ENCODE measurements at regions not wholly inside any gene's neighbourhood (a gene's known extent, or its start where the extent isn't known, plus 50 kb on each side); places are given as distances from the start of the nearest gene placed in this dataset.

- intact Hi-C loops (cut with DNase I; ENCODE audit: low total_unique reads) (no loop called here), in situ Hi-C loops (cut with MboI; ENCODE audit: low sequenced_read_pairs in 4 of 4) (no loop called here)
- DNase-seq (no peak), ATAC-seq (no peak)
- Histone ChIP-seq H3K36me3 (no peaks in the 10 kb centered on the region), H3K4me1 (peaks cover 0 to 7% of the 10 kb centered on the region in 2 donors), H3K4me3 (no peak overlapping the region), H3K27ac (no peak overlapping the region), H3K27me3 (no peaks in the 10 kb centered on the region), H3K9me3 (no peaks in the 10 kb centered on the region)
- TF ChIP-seq CTCF (IDR thresholded peaks at IDR 0.05 in 4 of 5, conservative IDR thresholded peaks at IDR 0.05 in 1 of 5): no peak
- TF ChIP-seq POLR2A (IDR thresholded peaks at IDR 0.05): no peak
Observed at GRCh38 chr9:17967731-17968130, 388.9 kb downstream of the SH3GL2 start.

- intact Hi-C loops (cut with DNase I; ENCODE audit: low total_unique reads): no loop called here
- TF ChIP-seq POLR2A (IDR thresholded peaks at IDR 0.05) (no peak), CTCF (IDR thresholded peaks at IDR 0.05 in 4 of 5, conservative IDR thresholded peaks at IDR 0.05 in 1 of 5) (no peak)
- H3K36me3 ChIP-seq: no peaks in the 10 kb centered on the region
- no peaks in the 10 kb centered on the region for H3K4me1 ChIP-seq
- DNase-seq (no peak), ATAC-seq (no peak)
- H3K4me3 ChIP-seq: no peak overlapping the region
- no peak overlapping the region for H3K27ac ChIP-seq
- H3K27me3 ChIP-seq: no peaks in the 10 kb centered on the region
- in situ Hi-C loops (cut with MboI; ENCODE audit: low sequenced_read_pairs in 4 of 4): no loop called here
- no peaks in the 10 kb centered on the region for H3K9me3 ChIP-seq
Observed at GRCh38 chr9:17969232-17969631, 390.4 kb downstream of the SH3GL2 start.

GRCh38 chr9:17970277-17970676 lies 391.4 kb downstream of the SH3GL2 start:
- Histone ChIP-seq H3K4me3 (no peak overlapping the region), H3K27ac (no peak overlapping the region), H3K27me3 (no peaks in the 10 kb centered on the region), H3K4me1 (no peaks in the 10 kb centered on the region), H3K9me3 (no peaks in the 10 kb centered on the region), H3K36me3 (no peaks in the 10 kb centered on the region)
- DNase-seq (no peak), ATAC-seq (no peak)
- in situ Hi-C loops (cut with MboI; ENCODE audit: low sequenced_read_pairs in 4 of 4): no loop called here
- TF ChIP-seq CTCF (IDR thresholded peaks at IDR 0.05 in 4 of 5, conservative IDR thresholded peaks at IDR 0.05 in 1 of 5): no peak
- TF ChIP-seq POLR2A (IDR thresholded peaks at IDR 0.05): no peak
- intact Hi-C loops (cut with DNase I; ENCODE audit: low total_unique reads): no loop called here

GRCh38 chr9:17978773-17979172 lies 399.9 kb downstream of the SH3GL2 start:
- ATAC-seq (no peak), DNase-seq (no peak)
- H3K4me1 ChIP-seq: no peaks in the 10 kb centered on the region
- no peak overlapping the region for H3K27ac ChIP-seq
- in situ Hi-C loops (cut with MboI; ENCODE audit: low sequenced_read_pairs in 4 of 4): loop anchor here in 1 of 4 donors (25.0 kb wide), 1 partner anchor 91 kb away; no protein-coding TSS in a partner anchor
- H3K4me3 ChIP-seq: no peak overlapping the region
- H3K36me3 ChIP-seq: no peaks in the 10 kb centered on the region
- TF ChIP-seq POLR2A (IDR thresholded peaks at IDR 0.05) (no peak), CTCF (IDR thresholded peaks at IDR 0.05 in 4 of 5, conservative IDR thresholded peaks at IDR 0.05 in 1 of 5) (no peak)
- H3K9me3 ChIP-seq: no peaks in the 10 kb centered on the region
- intact Hi-C loops (cut with DNase I; ENCODE audit: low total_unique reads): no loop called here
- no peaks in the 10 kb centered on the region for H3K27me3 ChIP-seq

GRCh38 chr9:17986595-17986994 lies 407.7 kb downstream of the SH3GL2 start:
- ATAC-seq (no peak), DNase-seq (no peak)
- TF ChIP-seq CTCF (IDR thresholded peaks at IDR 0.05 in 4 of 5, conservative IDR thresholded peaks at IDR 0.05 in 1 of 5): no peak
- TF ChIP-seq POLR2A (IDR thresholded peaks at IDR 0.05): no peak
- intact Hi-C loops (cut with DNase I; ENCODE audit: low total_unique reads) (no loop called here), in situ Hi-C loops (cut with MboI; ENCODE audit: low sequenced_read_pairs in 4 of 4) (loop anchor here in 1 of 4 donors (25.0 kb wide), 1 partner anchor 99 kb away; no protein-coding TSS in a partner anchor)
- Histone ChIP-seq H3K9me3 (no peaks in the 10 kb centered on the region), H3K27ac (no peak overlapping the region), H3K4me1 (no peaks in the 10 kb centered on the region), H3K36me3 (no peaks in the 10 kb centered on the region), H3K27me3 (no peaks in the 10 kb centered on the region), H3K4me3 (no peak overlapping the region)
